CD4-positive, alpha-beta T cell (primary cell): ENCODE measurements at regions not wholly inside any gene's neighbourhood (a gene's known extent, or its start where the extent isn't known, plus 50 kb on each side); places are given as distances from the start of the nearest gene placed in this dataset.

Experiments used
- ATAC-seq: fragments of 200-7000 bp; cut with Tn5 transposase; one replicate; pipeline ENCODE4 v1.10.0; 2022; ENCODE audit warnings: mild to moderate bottlenecking; ENCODE audit not compliant: poor library complexity
- CTCF ChIA-PET: fragments of 350-600 bp; sonication (Branson Sonifier 250); formaldehyde crosslinking; loops from one replicate; lab custom pipeline; 2021; ENCODE audit warnings: antibody characterized with exemption, inconsistent platforms; lab: Charles Lee
- POLR2A ChIA-PET: fragments of 350-600 bp; sonication (Branson Sonifier 250); formaldehyde crosslinking; loops from one replicate; lab custom pipeline; 2021; ENCODE audit warnings: antibody characterized with exemption, inconsistent platforms; lab: Charles Lee
- DNase-seq, 14 experiments: peaks; one replicate each; pipeline ENCODE4 v3.0.0-alpha.2; 2013 to 2020; ENCODE audit warnings: mixed read lengths in 2 of 14
- H3K27ac ChIP-seq, 2 donors: one replicate each; pipeline versions ENCODE4 v1.5.1 to v1.7.0; 2013; ENCODE audit warnings: low read length in 2 of 2, low read depth in 1 of 2, mild to moderate bottlenecking in 1 of 2
- H3K27me3 ChIP-seq, 2 experiments: 1 replicate in 1 of 2; 2 replicates in 1 of 2; pipeline versions ENCODE4 v1.6.1 to v1.7.0; 2013; ENCODE audit warnings: low read length in 2 of 2, control low read depth in 1 of 2, mild to moderate bottlenecking in 1 of 2, moderate library complexity in 1 of 2; ENCODE audit not compliant: insufficient read depth in 2 of 2, control insufficient read depth in 1 of 2
- H3K36me3 ChIP-seq: one replicate; pipeline ENCODE4 v1.6.1; 2013; ENCODE audit warnings: low read length, control low read depth; ENCODE audit not compliant: insufficient read depth
- H3K4me1 ChIP-seq: one replicate; pipeline ENCODE4 v1.6.1; 2013; ENCODE audit warnings: low read length, control low read depth; ENCODE audit not compliant: insufficient read depth
- H3K4me3 ChIP-seq: one replicate; pipeline ENCODE4 v1.5.1; 2013; ENCODE audit warnings: mild to moderate bottlenecking, low read length, moderate library complexity
- H3K9me3 ChIP-seq, 2 experiments: 1 replicate in 1 of 2; 2 replicates in 1 of 2; pipeline versions ENCODE4 v1.6.1 to v1.7.0; 2013; ENCODE audit warnings: low read length in 2 of 2, mild to moderate bottlenecking in 2 of 2, control low read depth in 1 of 2, moderate library complexity in 1 of 2; ENCODE audit not compliant: control insufficient read depth in 1 of 2, insufficient read depth in 1 of 2
- H3K27ac Mint-ChIP-seq: one replicate; pipeline ENCODE4 v1.8.0; 2020; ENCODE audit warnings: mixed read lengths
- H3K27me3 Mint-ChIP-seq: one replicate; pipeline ENCODE4 v1.8.0; 2021; ENCODE audit warnings: mixed read lengths
- H3K36me3 Mint-ChIP-seq: one replicate; pipeline ENCODE4 v1.8.0; 2021; ENCODE audit warnings: low read depth, mixed read lengths
- H3K4me1 Mint-ChIP-seq: one replicate; pipeline ENCODE4 v1.8.0; 2021; ENCODE audit warnings: low read depth, mixed read lengths
- H3K4me3 Mint-ChIP-seq: one replicate; pipeline ENCODE4 v1.8.0; 2020; ENCODE audit warnings: mild to moderate bottlenecking, mixed read lengths
- H3K9me3 Mint-ChIP-seq: one replicate; pipeline ENCODE4 v1.8.0; 2020; ENCODE audit warnings: mixed read lengths
- CTCF ChIP-seq: fragments of 200-600 bp; IDR thresholded peaks from one replicate; pipeline ENCODE4 v1.8.0; 2022; ENCODE audit warnings: antibody characterized with exemption, mild to moderate bottlenecking
- intact Hi-C, 2 experiments: fragments of 100-400 bp; cut with DNase I in 1 of 2; cut with micrococcal nuclease in 1 of 2; formaldehyde crosslinking; loops; one replicate each; pipeline versions ENCODE4 v1.15.1 to v1.9.0; 2023 to 2025; cut with DNase I, micrococcal nuclease

- H3K9me3 ChIP-seq = no peaks in the 10 kb centered on the region
- Mint-ChIP-seq H3K36me3 (no peaks in the 10 kb centered on the region), H3K27ac (no peak overlapping the region), H3K9me3 (peaks cover 4% of the 10 kb centered on the region), H3K4me1 (peaks cover 12% of the 10 kb centered on the region), H3K4me3 (no peak overlapping the region), H3K27me3 (peaks cover 32% of the 10 kb centered on the region)
- H3K27ac ChIP-seq = no peak overlapping the region
- no peaks in the 10 kb centered on the region for H3K36me3 ChIP-seq
- ATAC-seq (no peak), DNase-seq (no peak)
- no peaks in the 10 kb centered on the region for H3K4me1 ChIP-seq
- no peak overlapping the region for H3K4me3 ChIP-seq
- CTCF ChIA-PET = no interaction called here
- H3K27me3 ChIP-seq = peaks cover 2 to 11% of the 10 kb centered on the region in 2 experiments
- intact Hi-C loops = no loop called here
- POLR2A ChIA-PET = no interaction called here
- TF ChIP-seq CTCF = no peak
Measured at GRCh38 chr2:156897548-156897947, 360.0 kb upstream of the GALNT5 start.

GRCh38 chr2:156901373-156902031, 356.0 kb upstream of the GALNT5 start:
- no peak for DNase-seq
- ChIA-PET CTCF (no interaction called here), POLR2A (no interaction called here)
- intact Hi-C loops = no loop called here
- no peaks in the 10 kb centered on the region for H3K36me3 Mint-ChIP-seq
- no peak overlapping the region for H3K4me3 ChIP-seq
- H3K9me3 Mint-ChIP-seq = peaks cover 4% of the 10 kb centered on the region
- no peak overlapping the region for H3K4me3 Mint-ChIP-seq
- H3K27ac ChIP-seq = no peak overlapping the region
- peaks cover 12% of the 10 kb centered on the region for H3K27me3 Mint-ChIP-seq
- H3K36me3 ChIP-seq = no peaks in the 10 kb centered on the region
- H3K9me3 ChIP-seq = no peaks in the 10 kb centered on the region
- TF ChIP-seq CTCF = no peak
- peaks cover 0 to under 1% of the 10 kb centered on the region in 2 experiments for H3K27me3 ChIP-seq
- H3K27ac Mint-ChIP-seq = no peak overlapping the region
- no peak for ATAC-seq
- no peaks in the 10 kb centered on the region for H3K4me1 ChIP-seq
- peaks cover under 1% of the 10 kb centered on the region for H3K4me1 Mint-ChIP-seq

GRCh38 chr2:156903335-156903734, 354.2 kb upstream of the GALNT5 start:
- Histone ChIP-seq H3K9me3 (no peaks in the 10 kb centered on the region), H3K27me3 (no peaks in the 10 kb centered on the region), H3K27ac (no peak overlapping the region), H3K4me3 (no peak overlapping the region), H3K36me3 (no peaks in the 10 kb centered on the region), H3K4me1 (no peaks in the 10 kb centered on the region)
- no peak overlapping the region for H3K27ac Mint-ChIP-seq
- H3K4me1 Mint-ChIP-seq = no peaks in the 10 kb centered on the region
- H3K36me3 Mint-ChIP-seq = no peaks in the 10 kb centered on the region
- no peaks in the 10 kb centered on the region for H3K27me3 Mint-ChIP-seq
- no peak for DNase-seq
- no peak for TF ChIP-seq CTCF
- ChIA-PET POLR2A (no interaction called here), CTCF (no interaction called here)
- H3K4me3 Mint-ChIP-seq = no peak overlapping the region
- no peak for ATAC-seq
- intact Hi-C loops = no loop called here
- H3K9me3 Mint-ChIP-seq = no peaks in the 10 kb centered on the region
